PC-3 (cell line): ENCODE measurements at regions not wholly inside any gene's neighbourhood (a gene's known extent, or its start where the extent isn't known, plus 50 kb on each side); places are given as distances from the start of the nearest gene placed in this dataset.

Source experiments
- ATAC-seq: fragments of 200-7000 bp; cut with Tn5 transposase; 2 replicates; pipeline ENCODE4 v1.9.1; 2020; ENCODE audit warnings: mild to moderate bottlenecking, moderate library complexity
- BruUV-seq: library from RNA; stranded (reverse); fragments of 400-500 nt; replicated peaks from 2 replicates; lab custom pipeline; 2021; lab: Mats Ljungman, UMichigan
- CTCF ChIA-PET: fragments of 300-600 bp; sonication (Branson Sonifier 250); formaldehyde crosslinking; loops from one replicate; lab custom pipeline; 2022; ENCODE audit warnings: antibody characterized with exemption; lab: Charles Lee
- POLR2A ChIA-PET: fragments of 300-600 bp; sonication (Branson Sonifier 250); formaldehyde crosslinking; loops from one replicate; lab custom pipeline; 2022; ENCODE audit warnings: antibody characterized with exemption; ENCODE audit not compliant: unreplicated experiment; lab: Charles Lee
- DNase-seq: peaks from one replicate; pipeline ENCODE4 v3.0.0-alpha.2; 2015
- H2AFZ ChIP-seq: fragments of 300-600 bp; sonication (generic); 2 replicates; pipeline ENCODE4 v1.6.0; 2016; ENCODE audit warnings: antibody characterized with exemption, low read length
- H3F3A ChIP-seq: fragments of 300-600 bp; sonication (generic); one replicate; pipeline ENCODE4 v1.6.0; 2017; ENCODE audit warnings: antibody characterized with exemption, low read length, control low read depth, mild to moderate bottlenecking; ENCODE audit not compliant: unreplicated experiment
- H3K27ac ChIP-seq: fragments of 300-600 bp; sonication (generic); 2 replicates; pipeline ENCODE4 v1.5.1; 2016; ENCODE audit warnings: mild to moderate bottlenecking, low read length
- H3K27me3 ChIP-seq: fragments of 300-600 bp; sonication (generic); 2 replicates; pipeline ENCODE4 v1.6.1; 2016; ENCODE audit warnings: low read length, mixed read lengths
- H3K36me3 ChIP-seq: fragments of 300-600 bp; sonication (generic); 2 replicates; pipeline ENCODE4 v1.6.1; 2016; ENCODE audit warnings: low read depth, mixed run types, low read length, mixed read lengths
- H3K4me1 ChIP-seq: fragments of 300-600 bp; sonication (generic); 2 replicates; pipeline ENCODE4 v1.5.1; 2016; ENCODE audit warnings: low read length; ENCODE audit not compliant: insufficient read depth
- H3K4me2 ChIP-seq: fragments of 300-600 bp; sonication (generic); 2 replicates; pipeline ENCODE4 v1.6.0; 2016; ENCODE audit warnings: low read length
- H3K4me3 ChIP-seq: fragments of 300-600 bp; sonication (generic); 2 replicates; pipeline ENCODE4 v1.5.1; 2016; ENCODE audit warnings: mild to moderate bottlenecking, low read length, mixed read lengths
- H3K79me2 ChIP-seq: fragments of 300-600 bp; sonication (generic); 2 replicates; pipeline ENCODE4 v1.6.1; 2017; ENCODE audit warnings: low read length, mixed read lengths
- H3K9ac ChIP-seq: fragments of 300-600 bp; sonication (generic); 2 replicates; pipeline ENCODE4 v1.6.0; 2016; ENCODE audit warnings: mild to moderate bottlenecking, low read length
- H3K9me2 ChIP-seq: fragments of 300-600 bp; sonication (generic); replicated peaks from 2 replicates; pipeline ENCODE4 v1.6.1; 2016; ENCODE audit warnings: mixed run types, low read length, mixed read lengths
- H3K9me3 ChIP-seq: fragments of 300-600 bp; sonication (generic); 2 replicates; pipeline ENCODE4 v1.6.1; 2016; ENCODE audit warnings: low read length, mixed read lengths
- H4K20me1 ChIP-seq: fragments of 300-600 bp; sonication (generic); 2 replicates; pipeline ENCODE4 v1.6.1; 2016; ENCODE audit warnings: low read length, mixed read lengths
- EZH2 ChIP-seq: fragments of 300-600 bp; sonication (generic); IDR thresholded peaks from one replicate; pipeline ENCODE4 v1.6.1; 2017; ENCODE audit warnings: antibody characterized with exemption, mild to moderate bottlenecking, low read length; ENCODE audit not compliant: unreplicated experiment
- EZH2phosphoT487 ChIP-seq: fragments of 300-600 bp; sonication (generic); IDR thresholded peaks from 2 replicates; pipeline ENCODE4 v1.6.1; 2018; ENCODE audit warnings: mild to moderate bottlenecking, antibody characterized with exemption, low read length, borderline replicate concordance
- intact Hi-C: fragments of 100-400 bp; cut with micrococcal nuclease; formaldehyde crosslinking; loops from 2 replicates; pipeline ENCODE4 v1.9.0; 2023
- TF ChIP-seq, protein P1 (sequence below): fragments of 300-600 bp; sonication (generic); conservative IDR thresholded peaks from 2 replicates; pipeline ENCODE4 v1.5.1; 2017; ENCODE audit warnings: antibody characterized with exemption, low read depth, mild to moderate bottlenecking, low read length

DNA sequence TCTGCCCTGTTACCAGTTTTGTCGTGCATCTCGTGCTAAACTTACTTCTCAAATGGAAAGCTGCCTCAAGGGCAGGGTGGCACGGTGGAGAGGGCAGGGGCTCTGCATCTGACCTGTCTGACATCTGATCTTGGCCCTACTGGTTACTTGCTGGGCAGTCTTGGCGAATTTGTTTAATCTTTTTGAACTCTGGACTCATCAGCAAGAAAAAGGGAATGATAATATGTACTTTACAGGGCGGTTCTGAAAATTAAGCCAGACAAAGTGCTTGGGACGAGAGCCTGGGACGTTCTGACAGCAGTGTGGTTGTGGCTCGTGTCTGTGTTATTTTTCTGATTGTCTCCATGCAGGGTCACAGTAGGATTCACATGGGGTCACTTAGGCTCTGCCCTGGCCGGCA is 659.3 kb downstream of the VRK1 start:
- no peak for DNase-seq
- no TSS peak for BruUV-seq
- Histone ChIP-seq H3K9ac (no peak overlapping the region), H3K27me3 (peaks cover 38% of the 10 kb centered on the region), H3K9me3 (no peaks in the 10 kb centered on the region), H4K20me1 (no peaks in the 10 kb centered on the region), H3K36me3 (no peaks in the 10 kb centered on the region), H3K79me2 (no peaks in the 10 kb centered on the region), H3K9me2 (no peaks in the 10 kb centered on the region), H3K4me2 (no peak overlapping the region), H3K4me1 (no peaks in the 10 kb centered on the region; the same call in 1 of the 2 replicates), H3K4me3 (no peak overlapping the region), H3F3A (no peaks in the 10 kb centered on the region), H3K27ac (no peak overlapping the region), H2AFZ (no peak overlapping the region)
- ATAC-seq = no peak
- intact Hi-C loops = no loop called here
- ChIA-PET CTCF (no interaction called here), POLR2A (no interaction called here)
- TF ChIP-seq EZH2 (no peak), EZH2phosphoT487 (no peak)
- TF ChIP-seq, protein P1, sequence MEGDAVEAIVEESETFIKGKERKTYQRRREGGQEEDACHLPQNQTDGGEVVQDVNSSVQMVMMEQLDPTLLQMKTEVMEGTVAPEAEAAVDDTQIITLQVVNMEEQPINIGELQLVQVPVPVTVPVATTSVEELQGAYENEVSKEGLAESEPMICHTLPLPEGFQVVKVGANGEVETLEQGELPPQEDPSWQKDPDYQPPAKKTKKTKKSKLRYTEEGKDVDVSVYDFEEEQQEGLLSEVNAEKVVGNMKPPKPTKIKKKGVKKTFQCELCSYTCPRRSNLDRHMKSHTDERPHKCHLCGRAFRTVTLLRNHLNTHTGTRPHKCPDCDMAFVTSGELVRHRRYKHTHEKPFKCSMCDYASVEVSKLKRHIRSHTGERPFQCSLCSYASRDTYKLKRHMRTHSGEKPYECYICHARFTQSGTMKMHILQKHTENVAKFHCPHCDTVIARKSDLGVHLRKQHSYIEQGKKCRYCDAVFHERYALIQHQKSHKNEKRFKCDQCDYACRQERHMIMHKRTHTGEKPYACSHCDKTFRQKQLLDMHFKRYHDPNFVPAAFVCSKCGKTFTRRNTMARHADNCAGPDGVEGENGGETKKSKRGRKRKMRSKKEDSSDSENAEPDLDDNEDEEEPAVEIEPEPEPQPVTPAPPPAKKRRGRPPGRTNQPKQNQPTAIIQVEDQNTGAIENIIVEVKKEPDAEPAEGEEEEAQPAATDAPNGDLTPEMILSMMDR = no peak

GRCh38 chr14:97456958-97457357 is 659.8 kb downstream of the VRK1 start:
- DNase-seq = peak; percentile 16
- Histone ChIP-seq H3K79me2 (no peaks in the 10 kb centered on the region), H3F3A (no peaks in the 10 kb centered on the region), H3K9me2 (no peaks in the 10 kb centered on the region), H3K9me3 (0 out of 2 replicates have a peak, but pooled peaks cover 5% of the 10 kb centered on the region), H3K36me3 (no peaks in the 10 kb centered on the region), H4K20me1 (no peaks in the 10 kb centered on the region), H3K4me3 (no peak overlapping the region), H3K4me1 (no peaks in the 10 kb centered on the region; the same call in 1 of the 2 replicates), H2AFZ (0 out of 2 replicates have a peak overlapping the region, but pooled peaks have one; percentile 43), H3K9ac (no peak overlapping the region), H3K4me2 (no peak overlapping the region), H3K27me3 (peaks cover 38% of the 10 kb centered on the region), H3K27ac (no peak overlapping the region)
- intact Hi-C loops = no loop called here
- ATAC-seq = peak; percentile 35; the same call in 1 of the 2 replicates
- TF ChIP-seq, protein P1 = no peak
- no peak for TF ChIP-seq EZH2
- no peak for TF ChIP-seq EZH2phosphoT487
- ChIA-PET POLR2A (no interaction called here), CTCF (no interaction called here)
- BruUV-seq = no TSS peak

GRCh38 chr14:97457575-97458085 is 660.4 kb downstream of the VRK1 start:
- Histone ChIP-seq H3K9ac (no peak overlapping the region), H3F3A (no peaks in the 10 kb centered on the region), H3K4me3 (no peak overlapping the region), H3K79me2 (no peaks in the 10 kb centered on the region), H3K27me3 (peaks cover 38% of the 10 kb centered on the region), H2AFZ (peak overlapping the region; percentile 43), H3K9me2 (no peaks in the 10 kb centered on the region), H3K36me3 (no peaks in the 10 kb centered on the region), H4K20me1 (no peaks in the 10 kb centered on the region), H3K4me1 (no peaks in the 10 kb centered on the region; the same call in 1 of the 2 replicates), H3K27ac (no peak overlapping the region), H3K9me3 (0 out of 2 replicates have a peak, but pooled peaks cover 5% of the 10 kb centered on the region), H3K4me2 (no peak overlapping the region)
- BruUV-seq = no TSS peak
- DNase-seq (peak; percentile 5), ATAC-seq (no peak)
- intact Hi-C loops = no loop called here
- TF ChIP-seq, protein P1 = no peak
- no peak for TF ChIP-seq EZH2phosphoT487
- TF ChIP-seq EZH2 = no peak
- CTCF ChIA-PET = no interaction called here
- POLR2A ChIA-PET = no interaction called here
